Upper lobe of right lung (tissue), 1 donor: ENCODE measurements at regions not wholly inside any gene's neighbourhood (a gene's known extent, or its start where the extent isn't known, plus 50 kb on each side); places are given as distances from the start of the nearest gene placed in this dataset.

Experiments used
- ATAC-seq: fragments of 200-7000 bp; cut with Tn5 transposase; one replicate; pipeline ENCODE4 v1.9.1; 2020; ENCODE audit warnings: mild to moderate bottlenecking, moderate library complexity
- DNase-seq: peaks from one replicate; pipeline ENCODE4 v3.0.0-alpha.2; 2020
- H3K27ac ChIP-seq: fragments of 200-600 bp; one replicate; pipeline ENCODE4 v1.8.0; 2022
- H3K27me3 ChIP-seq: fragments of 200-600 bp; one replicate; pipeline ENCODE4 v1.8.0; 2022; ENCODE audit warnings: mild to moderate bottlenecking
- H3K36me3 ChIP-seq: fragments of 200-600 bp; one replicate; pipeline ENCODE4 v1.8.0; 2022
- H3K4me1 ChIP-seq: fragments of 200-600 bp; one replicate; pipeline ENCODE4 v1.8.0; 2022
- H3K4me3 ChIP-seq: fragments of 200-600 bp; one replicate; pipeline ENCODE4 v1.8.0; 2022; ENCODE audit warnings: mild to moderate bottlenecking
- H3K9me3 ChIP-seq: fragments of 200-600 bp; one replicate; pipeline ENCODE4 v1.8.0; 2022
- intact Hi-C: fragments of 100-400 bp; cut with DNase I; formaldehyde crosslinking; loops from one replicate; pipeline ENCODE4 v1.11.0; 2022
- TF ChIP-seq, protein P1 (sequence below): fragments of 200-600 bp; IDR thresholded peaks from one replicate; pipeline ENCODE4 v1.8.0; 2022; ENCODE audit warnings: antibody characterized with exemption
- donor health status: DM: no; HTN: yes; CAD: no; lungs with severe emphysema.

DNA sequence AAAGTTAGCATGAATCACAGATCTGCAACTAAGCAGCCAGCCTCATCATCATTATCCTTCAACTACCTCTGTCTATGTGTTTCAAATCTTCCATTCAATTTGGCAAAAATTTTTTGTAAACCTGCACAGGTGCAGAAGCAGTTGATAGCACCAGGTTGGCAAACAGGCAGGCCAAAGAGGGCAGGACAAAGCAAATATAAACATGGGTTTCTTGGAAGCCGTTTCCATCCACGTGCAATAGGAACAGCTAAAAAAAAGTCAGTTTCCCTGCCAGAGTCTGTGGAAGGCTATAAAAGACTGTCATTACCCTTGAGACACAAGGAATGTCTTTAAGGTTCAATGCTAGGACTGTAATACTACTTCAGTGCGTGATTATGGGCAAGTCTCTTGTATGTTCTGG is 253.2 kb downstream of the PDHA2 start:
- Histone ChIP-seq H3K4me1 (no peaks in the 10 kb centered on the region), H3K4me3 (no peak overlapping the region), H3K36me3 (no peaks in the 10 kb centered on the region), H3K9me3 (no peaks in the 10 kb centered on the region), H3K27ac (no peak overlapping the region), H3K27me3 (no peaks in the 10 kb centered on the region)
- TF ChIP-seq, protein P1, sequence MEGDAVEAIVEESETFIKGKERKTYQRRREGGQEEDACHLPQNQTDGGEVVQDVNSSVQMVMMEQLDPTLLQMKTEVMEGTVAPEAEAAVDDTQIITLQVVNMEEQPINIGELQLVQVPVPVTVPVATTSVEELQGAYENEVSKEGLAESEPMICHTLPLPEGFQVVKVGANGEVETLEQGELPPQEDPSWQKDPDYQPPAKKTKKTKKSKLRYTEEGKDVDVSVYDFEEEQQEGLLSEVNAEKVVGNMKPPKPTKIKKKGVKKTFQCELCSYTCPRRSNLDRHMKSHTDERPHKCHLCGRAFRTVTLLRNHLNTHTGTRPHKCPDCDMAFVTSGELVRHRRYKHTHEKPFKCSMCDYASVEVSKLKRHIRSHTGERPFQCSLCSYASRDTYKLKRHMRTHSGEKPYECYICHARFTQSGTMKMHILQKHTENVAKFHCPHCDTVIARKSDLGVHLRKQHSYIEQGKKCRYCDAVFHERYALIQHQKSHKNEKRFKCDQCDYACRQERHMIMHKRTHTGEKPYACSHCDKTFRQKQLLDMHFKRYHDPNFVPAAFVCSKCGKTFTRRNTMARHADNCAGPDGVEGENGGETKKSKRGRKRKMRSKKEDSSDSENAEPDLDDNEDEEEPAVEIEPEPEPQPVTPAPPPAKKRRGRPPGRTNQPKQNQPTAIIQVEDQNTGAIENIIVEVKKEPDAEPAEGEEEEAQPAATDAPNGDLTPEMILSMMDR, result no peak
- ATAC-seq, result no peak
- intact Hi-C loops, result no loop called here
- no peak for DNase-seq

- no peak overlapping the region for H3K4me3 ChIP-seq
- no peaks in the 10 kb centered on the region for H3K9me3 ChIP-seq
- ATAC-seq, result no peak
- no peaks in the 10 kb centered on the region for H3K27me3 ChIP-seq
- TF ChIP-seq, protein P1, result no peak
- no peaks in the 10 kb centered on the region for H3K4me1 ChIP-seq
- intact Hi-C loops, result no loop called here
- H3K36me3 ChIP-seq, result no peaks in the 10 kb centered on the region
- no peak for DNase-seq
- no peak overlapping the region for H3K27ac ChIP-seq
These were observed 253.7 kb downstream of the PDHA2 start for GRCh38 chr4:96093563-96093962.

GRCh38 chr4:96094183-96094582 is 254.3 kb downstream of the PDHA2 start:
- ATAC-seq (no peak), DNase-seq (no peak)
- H3K9me3 ChIP-seq, result no peaks in the 10 kb centered on the region
- H3K27me3 ChIP-seq, result no peaks in the 10 kb centered on the region
- intact Hi-C loops, result no loop called here
- H3K4me3 ChIP-seq, result no peak overlapping the region
- H3K4me1 ChIP-seq, result no peaks in the 10 kb centered on the region
- TF ChIP-seq, protein P1, result no peak
- no peaks in the 10 kb centered on the region for H3K36me3 ChIP-seq
- H3K27ac ChIP-seq, result no peak overlapping the region

GRCh38 chr4:96097040-96097607 is 257.2 kb downstream of the PDHA2 start:
- Histone ChIP-seq H3K4me1 (no peaks in the 10 kb centered on the region), H3K27me3 (no peaks in the 10 kb centered on the region), H3K36me3 (no peaks in the 10 kb centered on the region), H3K27ac (no peak overlapping the region), H3K9me3 (no peaks in the 10 kb centered on the region), H3K4me3 (no peak overlapping the region)
- TF ChIP-seq, protein P1, result no peak
- DNase-seq (no peak), ATAC-seq (no peak)
- intact Hi-C loops, result no loop called here

DNA sequence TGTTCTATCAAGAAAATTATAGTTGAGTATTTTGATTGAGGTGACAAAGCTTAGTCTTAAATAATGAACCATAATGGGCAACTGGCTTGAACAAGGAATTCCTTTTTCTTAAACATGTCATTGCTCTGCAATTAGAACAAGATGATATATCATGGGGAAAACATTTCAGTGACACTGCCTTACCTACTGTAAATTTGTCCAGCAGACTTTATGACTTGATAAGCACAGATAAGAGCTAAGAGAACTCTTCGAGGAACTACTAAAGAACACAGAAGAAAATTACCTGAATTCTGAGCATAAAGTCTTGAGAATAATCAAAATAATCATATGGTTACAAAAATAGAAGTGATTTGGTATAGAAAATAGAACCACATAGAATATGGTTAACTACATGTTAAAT is 257.8 kb downstream of the PDHA2 start:
- TF ChIP-seq, protein P1, result no peak

GRCh38 chr4:96099031-96099430 is 259.1 kb downstream of the PDHA2 start:
- intact Hi-C loops, result no loop called here
- no peak for ATAC-seq

More for the DNA sequence above, 257.8 kb downstream of the PDHA2 start:
- Histone ChIP-seq H3K9me3 (no peaks in the 10 kb centered on the region), H3K27me3 (no peaks in the 10 kb centered on the region), H3K27ac (no peak overlapping the region), H3K4me1 (no peaks in the 10 kb centered on the region), H3K4me3 (no peak overlapping the region), H3K36me3 (no peaks in the 10 kb centered on the region)
- ATAC-seq (no peak), DNase-seq (no peak)
- intact Hi-C loops, result no loop called here

More at GRCh38 chr4:96099031-96099430, 259.1 kb downstream of the PDHA2 start:
- H3K4me3 ChIP-seq, result no peak overlapping the region
- H3K36me3 ChIP-seq, result no peaks in the 10 kb centered on the region
- H3K4me1 ChIP-seq, result no peaks in the 10 kb centered on the region
- H3K27me3 ChIP-seq, result no peaks in the 10 kb centered on the region
- DNase-seq, result no peak
- TF ChIP-seq, protein P1, result no peak
- H3K27ac ChIP-seq, result no peak overlapping the region
- no peaks in the 10 kb centered on the region for H3K9me3 ChIP-seq
